ENCODE measurements at regions not wholly inside any gene's neighbourhood (a gene's known extent, or its start where the extent isn't known, plus 50 kb on each side); places are given as distances from the start of the nearest gene placed in this dataset.
A peak's percentile ranks its signal among the peaks of the same experiment; 100 is the strongest.

DNA sequence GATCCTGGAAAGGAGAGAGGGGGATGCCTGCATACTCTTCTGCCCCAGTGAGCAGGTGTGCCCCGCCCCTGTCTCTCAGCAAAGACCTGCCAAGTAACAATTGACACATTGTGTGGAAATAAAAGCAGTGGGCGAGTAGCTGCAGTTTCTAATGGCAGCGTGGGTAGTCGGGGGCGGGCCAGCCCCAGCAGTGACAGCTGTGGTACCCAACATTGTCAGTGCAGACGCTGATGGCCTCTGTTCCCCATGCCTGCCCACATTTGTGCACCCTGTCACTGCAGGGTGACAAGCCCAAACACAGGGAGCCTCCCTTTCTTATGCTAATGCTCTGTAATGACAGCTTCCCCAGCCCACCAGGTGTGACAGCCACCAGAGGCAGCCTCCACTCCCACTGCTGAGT is 491.7 kb downstream of the DHX35 start:
- H3K36me3 ChIP-seq (ENCODE audit: control insufficient read depth in 2 of 2, insufficient read depth in 1 of 2, low read length in 2 of 2) = no peaks in the 10 kb centered on the region
- H3K27ac ChIP-seq (ENCODE audit: extremely low read depth, low read depth, low read length) = no peak overlapping the region
- POLR2A ChIA-PET = no interaction called here
- CTCF ChIA-PET = no interaction called here
- no peak for TF ChIP-seq ZBTB11 (tag by site-specific recombination; conservative IDR thresholded peaks at IDR 0.05; ENCODE audit: low read depth)
- peak; percentile 84 for TF ChIP-seq ZFHX2 (tag by site-specific recombination; conservative IDR thresholded peaks at IDR 0.05)
- TF ChIP-seq ZNF341 (tag by site-specific recombination; IDR thresholded peaks at IDR 0.05; ENCODE audit: low read depth) = no peak
- TF ChIP-seq EGR2 (tag by site-specific recombination; IDR thresholded peaks at IDR 0.05; ENCODE audit: low read depth) = peak; percentile 85
- H3K4me3 ChIP-seq (ENCODE audit: low read depth, low read length) = no peak overlapping the region
- no peaks in the 10 kb centered on the region for H3K4me1 ChIP-seq (ENCODE audit: control insufficient read depth, insufficient read depth, low read length)
- no peaks in the 10 kb centered on the region for H3K9me3 ChIP-seq (ENCODE audit: control insufficient read depth, insufficient read depth, low read depth, low read length)

DNA sequence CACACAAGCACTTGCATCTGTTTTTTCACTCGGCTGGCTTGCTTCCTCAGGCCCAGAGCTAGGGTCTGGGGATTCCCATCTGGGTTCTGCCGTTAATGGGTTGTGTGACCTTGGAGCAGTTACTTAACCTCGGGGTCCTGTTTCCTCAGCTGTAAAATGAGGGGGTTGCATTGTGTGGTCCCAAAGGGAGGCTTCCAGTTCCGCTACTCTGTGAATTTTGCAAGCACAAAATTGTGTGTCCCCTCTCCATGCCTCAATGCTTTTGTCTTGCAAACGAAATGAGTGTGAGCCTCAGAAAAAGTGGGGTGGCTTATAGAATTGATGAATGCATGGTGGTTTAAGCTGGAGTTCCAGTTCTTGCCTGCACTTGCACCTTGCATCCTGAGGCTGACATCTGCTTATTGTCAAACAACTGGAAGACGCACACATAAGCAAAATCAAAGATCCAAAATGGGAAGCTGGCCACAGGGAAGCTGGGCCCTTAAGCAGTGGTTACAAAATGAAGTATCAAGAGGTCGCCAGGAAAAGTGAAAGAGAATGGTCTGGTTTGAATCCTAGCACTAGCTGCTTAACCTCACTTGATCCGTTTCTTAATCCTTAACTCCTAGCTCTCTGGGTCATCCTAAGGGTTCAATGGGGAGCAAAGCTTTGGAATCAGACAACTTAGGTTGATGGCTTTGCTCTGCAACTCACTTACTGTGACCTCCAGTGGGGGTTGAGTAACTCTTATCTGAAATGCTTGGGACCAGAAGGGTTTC is 490.6 kb downstream of the DHX35 start:
- TF ChIP-seq ZNF155 (tag by site-specific recombination; IDR thresholded peaks at IDR 0.05) (no peak), TRIM28 (IDR thresholded peaks at IDR 0.05; ENCODE audit: borderline replicate concordance, low read length) (no peak), ZNF623 (tag by site-specific recombination; IDR thresholded peaks at IDR 0.05) (no peak), BCL11B (tag by site-specific recombination; IDR thresholded peaks at IDR 0.05; ENCODE audit: low read depth) (no peak), ZNF654 (tag by site-specific recombination; IDR thresholded peaks at IDR 0.05; ENCODE audit: low read depth) (no peak), ZNF24 (tag by site-specific recombination; IDR thresholded peaks at IDR 0.05) (no peak), ZSCAN30 (tag by site-specific recombination; IDR thresholded peaks at IDR 0.05) (no peak)
- TF ChIP-seq, protein P1, sequence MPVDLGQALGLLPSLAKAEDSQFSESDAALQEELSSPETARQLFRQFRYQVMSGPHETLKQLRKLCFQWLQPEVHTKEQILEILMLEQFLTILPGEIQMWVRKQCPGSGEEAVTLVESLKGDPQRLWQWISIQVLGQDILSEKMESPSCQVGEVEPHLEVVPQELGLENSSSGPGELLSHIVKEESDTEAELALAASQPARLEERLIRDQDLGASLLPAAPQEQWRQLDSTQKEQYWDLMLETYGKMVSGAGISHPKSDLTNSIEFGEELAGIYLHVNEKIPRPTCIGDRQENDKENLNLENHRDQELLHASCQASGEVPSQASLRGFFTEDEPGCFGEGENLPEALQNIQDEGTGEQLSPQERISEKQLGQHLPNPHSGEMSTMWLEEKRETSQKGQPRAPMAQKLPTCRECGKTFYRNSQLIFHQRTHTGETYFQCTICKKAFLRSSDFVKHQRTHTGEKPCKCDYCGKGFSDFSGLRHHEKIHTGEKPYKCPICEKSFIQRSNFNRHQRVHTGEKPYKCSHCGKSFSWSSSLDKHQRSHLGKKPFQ (tag by site-specific recombination; IDR thresholded peaks at IDR 0.05) = no peak
- TF ChIP-seq, protein P2, sequence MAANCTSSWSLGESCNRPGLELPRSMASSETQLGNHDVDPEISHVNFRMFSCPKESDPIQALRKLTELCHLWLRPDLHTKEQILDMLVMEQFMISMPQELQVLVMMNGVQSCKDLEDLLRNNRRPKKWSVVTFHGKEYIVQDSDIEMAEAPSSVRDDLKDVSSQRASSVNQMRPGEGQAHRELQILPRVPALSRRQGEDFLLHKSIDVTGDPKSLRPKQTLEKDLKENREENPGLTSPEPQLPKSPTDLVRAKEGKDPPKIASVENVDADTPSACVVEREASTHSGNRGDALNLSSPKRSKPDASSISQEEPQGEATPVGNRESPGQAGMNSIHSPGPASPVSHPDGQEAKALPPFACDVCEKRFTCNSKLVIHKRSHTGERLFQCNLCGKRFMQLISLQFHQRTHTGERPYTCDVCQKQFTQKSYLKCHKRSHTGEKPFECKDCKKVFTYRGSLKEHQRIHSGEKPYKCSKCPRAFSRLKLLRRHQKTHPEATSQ (tag by site-specific recombination; IDR thresholded peaks at IDR 0.05) = no peak
- TF ChIP-seq, protein P3, sequence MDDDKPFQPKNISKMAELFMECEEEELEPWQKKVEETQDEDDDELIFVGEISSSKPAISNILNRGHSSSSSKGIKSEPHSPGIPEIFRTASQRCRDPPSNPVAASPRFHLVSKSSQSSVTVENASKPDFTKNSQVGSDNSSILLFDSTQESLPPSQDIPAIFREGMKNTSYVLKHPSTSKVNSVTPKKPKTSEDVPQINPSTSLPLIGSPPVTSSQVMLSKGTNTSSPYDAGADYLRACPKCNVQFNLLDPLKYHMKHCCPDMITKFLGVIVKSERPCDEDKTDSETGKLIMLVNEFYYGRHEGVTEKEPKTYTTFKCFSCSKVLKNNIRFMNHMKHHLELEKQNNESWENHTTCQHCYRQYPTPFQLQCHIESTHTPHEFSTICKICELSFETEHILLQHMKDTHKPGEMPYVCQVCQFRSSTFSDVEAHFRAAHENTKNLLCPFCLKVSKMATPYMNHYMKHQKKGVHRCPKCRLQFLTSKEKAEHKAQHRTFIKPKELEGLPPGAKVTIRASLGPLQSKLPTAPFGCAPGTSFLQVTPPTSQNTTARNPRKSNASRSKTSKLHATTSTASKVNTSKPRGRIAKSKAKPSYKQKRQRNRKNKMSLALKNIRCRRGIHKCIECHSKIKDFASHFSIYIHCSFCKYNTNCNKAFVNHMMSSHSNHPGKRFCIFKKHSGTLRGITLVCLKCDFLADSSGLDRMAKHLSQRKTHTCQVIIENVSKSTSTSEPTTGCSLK (tag by site-specific recombination; IDR thresholded peaks at IDR 0.05) = no peak
- Histone ChIP-seq H3K27ac (ENCODE audit: extremely low read depth, low read depth, low read length) (no peak overlapping the region), H3K36me3 (ENCODE audit: control insufficient read depth in 2 of 2, insufficient read depth in 1 of 2, low read length in 2 of 2) (no peaks in the 10 kb centered on the region), H3K9me3 (ENCODE audit: control insufficient read depth, insufficient read depth, low read depth, low read length) (no peaks in the 10 kb centered on the region), H3K4me3 (ENCODE audit: low read depth, low read length) (no peak overlapping the region), H3K4me1 (ENCODE audit: control insufficient read depth, insufficient read depth, low read length) (no peaks in the 10 kb centered on the region)
- CTCF ChIA-PET = no interaction called here
- POLR2A ChIA-PET = no interaction called here

Measured in HEK293 (cell line).